H9 (cell line): ENCODE measurements at regions not wholly inside any gene's neighbourhood (a gene's known extent, or its start where the extent isn't known, plus 50 kb on each side); places are given as distances from the start of the nearest gene placed in this dataset.

Experiments used
- DNase-seq: peaks from one replicate; pipeline ENCODE4 v3.0.0-alpha.2; 2017
- H2AFZ ChIP-seq: one replicate; pipeline ENCODE4 v1.6.1; 2013; ENCODE audit warnings: mild to moderate bottlenecking, low read length, control low read depth, moderate library complexity
- H2AK5ac ChIP-seq: 2 replicates; pipeline ENCODE4 v1.6.1; 2013; ENCODE audit warnings: low read length, control low read depth, mixed read lengths; ENCODE audit not compliant: insufficient read length
- H2BK120ac ChIP-seq: one replicate; pipeline ENCODE4 v1.6.1; 2013; ENCODE audit warnings: low read depth, mild to moderate bottlenecking, low read length, control low read depth, inconsistent platforms; ENCODE audit not compliant: poor library complexity, severe bottlenecking
- H2BK12ac ChIP-seq: 2 replicates; pipeline ENCODE4 v1.6.1; 2013; ENCODE audit warnings: low read length, control low read depth, mixed read lengths, low read depth; ENCODE audit not compliant: insufficient read length
- H2BK15ac ChIP-seq: 2 replicates; pipeline ENCODE4 v1.6.1; 2013; ENCODE audit warnings: low read depth, low read length, control low read depth
- H2BK20ac ChIP-seq: one replicate; pipeline ENCODE4 v1.6.1; 2013; ENCODE audit warnings: low read depth, mild to moderate bottlenecking, low read length, control low read depth, inconsistent platforms; ENCODE audit not compliant: poor library complexity, severe bottlenecking
- H2BK5ac ChIP-seq: 2 replicates; pipeline ENCODE4 v1.6.1; 2013; ENCODE audit warnings: low read length, control low read depth, mixed read lengths; ENCODE audit not compliant: insufficient read length
- H3K14ac ChIP-seq: 2 replicates; pipeline ENCODE4 v1.6.1; 2013; ENCODE audit warnings: low read length, control low read depth; ENCODE audit not compliant: insufficient read depth
- H3K18ac ChIP-seq: 2 replicates; pipeline ENCODE4 v1.6.1; 2013; ENCODE audit warnings: low read depth, mild to moderate bottlenecking, mixed read lengths, low read length, control low read depth; ENCODE audit not compliant: insufficient read length
- H3K23ac ChIP-seq: 2 replicates; pipeline ENCODE4 v1.6.1; 2013; ENCODE audit warnings: low read length, control low read depth, mixed read lengths, low read depth; ENCODE audit not compliant: insufficient read length
- H3K23me2 ChIP-seq: 2 replicates; pipeline ENCODE4 v1.6.1; 2013; ENCODE audit warnings: low read depth, mild to moderate bottlenecking, mixed read lengths, low read length, control low read depth; ENCODE audit not compliant: insufficient read length, poor library complexity, severe bottlenecking
- H3K27ac ChIP-seq: 2 replicates; pipeline ENCODE4 v1.5.1; 2013; ENCODE audit warnings: low read length, control low read depth, mixed read lengths, low read depth; ENCODE audit not compliant: insufficient read length
- H3K27me3 ChIP-seq: 2 replicates; pipeline ENCODE4 v1.6.1; 2013; ENCODE audit warnings: low read length, control low read depth, inconsistent platforms; ENCODE audit not compliant: insufficient read depth
- H3K4ac ChIP-seq: 2 replicates; pipeline ENCODE4 v1.6.1; 2013; ENCODE audit warnings: low read depth, mild to moderate bottlenecking, control low read depth, inconsistent platforms, low read length, moderate library complexity
- H3K4me1 ChIP-seq: 2 replicates; pipeline ENCODE4 v1.6.1; 2013; ENCODE audit warnings: low read length, control low read depth, inconsistent platforms; ENCODE audit not compliant: insufficient read depth
- H3K4me2 ChIP-seq: 2 replicates; pipeline ENCODE4 v1.6.1; 2013; ENCODE audit warnings: low read length, control low read depth, mixed read lengths; ENCODE audit not compliant: insufficient read length, insufficient read depth
- H3K56ac ChIP-seq: 2 replicates; pipeline ENCODE4 v1.6.1; 2013; ENCODE audit warnings: low read depth, mild to moderate bottlenecking, mixed read lengths, low read length, control low read depth; ENCODE audit not compliant: insufficient read length
- H3K79me1 ChIP-seq: 2 replicates; pipeline ENCODE4 v1.6.1; 2013; ENCODE audit warnings: low read depth, mild to moderate bottlenecking, moderate library complexity, low read length, control low read depth, inconsistent platforms; ENCODE audit not compliant: insufficient read depth, poor library complexity, severe bottlenecking
- H3K79me2 ChIP-seq: 2 replicates; pipeline ENCODE4 v1.6.1; 2013; ENCODE audit warnings: low read length, control low read depth, inconsistent platforms; ENCODE audit not compliant: insufficient read depth
- H3K9ac ChIP-seq: 2 replicates; pipeline ENCODE4 v1.6.1; 2013; ENCODE audit warnings: low read length, control low read depth, mixed read lengths; ENCODE audit not compliant: insufficient read length; ENCODE audit errors: extremely low read depth
- H3K9me3 ChIP-seq: one replicate; pipeline ENCODE4 v1.6.1; 2013; ENCODE audit warnings: low read depth, low read length, inconsistent platforms; ENCODE audit not compliant: control insufficient read depth
- H3T11ph ChIP-seq: one replicate; pipeline ENCODE4 v1.6.1; 2013; ENCODE audit warnings: mild to moderate bottlenecking, low read length, control low read depth, inconsistent platforms
- H4K20me1 ChIP-seq: one replicate; pipeline ENCODE4 v1.6.1; 2013; ENCODE audit not compliant: control insufficient read depth, insufficient read length, insufficient read depth
- H4K5ac ChIP-seq: 2 replicates; pipeline ENCODE4 v1.6.1; 2013; ENCODE audit warnings: low read depth, mild to moderate bottlenecking, mixed read lengths, low read length, control low read depth; ENCODE audit not compliant: insufficient read length
- H4K8ac ChIP-seq: replicated peaks from 2 replicates; pipeline ENCODE4 v1.6.1; 2013; ENCODE audit warnings: low read length, control low read depth, mixed read lengths, low read depth; ENCODE audit not compliant: insufficient read length
- H4K91ac ChIP-seq: 2 replicates; pipeline ENCODE4 v1.6.1; 2013; ENCODE audit warnings: low read depth, mild to moderate bottlenecking, moderate library complexity, mixed read lengths, low read length, control low read depth; ENCODE audit not compliant: insufficient read length
- H3K27ac Mint-ChIP-seq, 3 experiments: 2 replicates in 2 of 3; 3 replicates in 1 of 3; pipeline ENCODE4 v1.8.0; 2020 to 2021; ENCODE audit warnings: mixed read lengths in 3 of 3, mild to moderate bottlenecking in 1 of 3, moderate library complexity in 1 of 3
- H3K27me3 Mint-ChIP-seq: 2 replicates; pipeline ENCODE4 v1.8.0; 2021; ENCODE audit warnings: low read depth, mild to moderate bottlenecking, moderate library complexity, mixed read lengths
- H3K36me3 Mint-ChIP-seq, 3 experiments: 2 replicates in 2 of 3; 3 replicates in 1 of 3; pipeline ENCODE4 v1.8.0; 2020 to 2021; ENCODE audit warnings: low read depth in 3 of 3, mixed read lengths in 3 of 3; ENCODE audit not compliant: insufficient read depth in 1 of 3
- H3K4me1 Mint-ChIP-seq, 2 experiments: 2 replicates each; pipeline ENCODE4 v1.8.0; 2020; ENCODE audit warnings: mixed read lengths in 2 of 2
- H3K4me3 Mint-ChIP-seq, 2 experiments: 2 replicates in 1 of 2; 3 replicates in 1 of 2; pipeline ENCODE4 v1.8.0; 2020 to 2021; ENCODE audit warnings: mild to moderate bottlenecking in 2 of 2, mixed read lengths in 2 of 2, moderate library complexity in 1 of 2
- H3K9me3 Mint-ChIP-seq, 2 experiments: 2 replicates in 1 of 2; 3 replicates in 1 of 2; pipeline ENCODE4 v1.8.0; 2020; ENCODE audit warnings: mild to moderate bottlenecking in 2 of 2, mixed read lengths in 2 of 2, moderate library complexity in 1 of 2
- CTCF ChIP-seq: fragments of 200-600 bp; sonication (generic); conservative IDR thresholded peaks from 3 replicates; pipeline ENCODE4 v1.8.0; 2021; ENCODE audit warnings: antibody characterized with exemption, mild to moderate bottlenecking
- WGBS: extraction: QIAGEN DNeasy Blood & Tissue Kit; methylation state at CpG from one replicate; pipeline ENCODE4 v1.1.7; 2013; ENCODE audit warnings: missing lambda C conversion rate, low lambda C conversion rate, mixed read lengths; ENCODE audit not compliant: insufficient read length; ENCODE audit errors: extremely low coverage; 5-methylcytosine and 5-hydroxymethylcytosine counted together

GRCh38 chr20:18879262-18879661, 65.7 kb downstream of the SCP2D1 start:
- Histone ChIP-seq H4K5ac (no peak overlapping the region), H3K4me2 (no peak overlapping the region), H3K9me3 (no peaks in the 10 kb centered on the region), H3K14ac (no peak overlapping the region), H3K4me1 (no peaks in the 10 kb centered on the region), H3K18ac (no peak overlapping the region), H2AK5ac (no peak overlapping the region), H3K27ac (no peak overlapping the region), H3T11ph (no peak overlapping the region), H2AFZ (no peak overlapping the region), H2BK5ac (no peak overlapping the region), H3K27me3 (no peaks in the 10 kb centered on the region), H2BK20ac (no peak overlapping the region), H3K4ac (no peak overlapping the region), H3K23me2 (no peaks in the 10 kb centered on the region), H4K8ac (no peak overlapping the region), H3K56ac (no peak overlapping the region), H3K23ac (no peak overlapping the region), H4K20me1 (no peaks in the 10 kb centered on the region), H2BK12ac (no peak overlapping the region), H3K79me2 (no peaks in the 10 kb centered on the region), H4K91ac (no peak overlapping the region), H3K79me1 (no peaks in the 10 kb centered on the region), H2BK120ac (no peak overlapping the region), H3K9ac (no peak overlapping the region), H2BK15ac (no peak overlapping the region)
- Mint-ChIP-seq H3K27ac (peak overlapping the region in 1 of 3 experiments; percentile 31; a peak in 1 of 7 replicates), H3K36me3 (peaks cover 0 to 5% (median 0%) of the 10 kb centered on the region in 3 experiments; a peak in 1 of 7 replicates), H3K4me1 (peaks cover 0 to 2% of the 10 kb centered on the region in 2 experiments; a peak in 1 of 4 replicates), H3K27me3 (peaks cover 16% of the 10 kb centered on the region), H3K4me3 (no peak overlapping the region), H3K9me3 (peaks cover 12 to 19% of the 10 kb centered on the region in 2 experiments; a peak in 3 of 5 replicates)
- no peak for TF ChIP-seq CTCF
- no peak for DNase-seq
- WGBS, result no CpG with 5 or more reads among the region's 2 CpGs
